Medulla oblongata (tissue), 1 donor: ENCODE measurements at regions not wholly inside any gene's neighbourhood (a gene's known extent, or its start where the extent isn't known, plus 50 kb on each side); places are given as distances from the start of the nearest gene placed in this dataset.
A peak's percentile ranks its signal among the peaks of the same experiment; 100 is the strongest.
"Not testable (repeated sequence)": the region's sequence is repeated elsewhere in the genome, so short reads cannot be mapped to it uniquely, and the experiment has no call there.

Experiments used
- DNase-seq: peaks from one replicate; pipeline ENCODE4 v3.0.0-alpha.2; 2015; ENCODE audit errors: extremely low spot score

- DNase-seq = no peak
Observed at GRCh38 chr2:122539920-122540319, 784.5 kb downstream of the TSN start.

- no peak for DNase-seq
Observed at GRCh38 chr2:122542236-122542635, 786.8 kb downstream of the TSN start.

GRCh38 chr2:122542646-122543045 is 787.2 kb downstream of the TSN start:
- no peak for DNase-seq

GRCh38 chr2:122543815-122544214 is 788.4 kb downstream of the TSN start:
- no peak for DNase-seq

GRCh38 chr2:122545821-122546220 is 790.4 kb downstream of the TSN start:
- DNase-seq = no peak

GRCh38 chr2:122562775-122563174 is 807.3 kb downstream of the TSN start:
- no peak for DNase-seq

GRCh38 chr2:122563781-122564180 is 808.3 kb downstream of the TSN start:
- DNase-seq = no peak

- DNase-seq = no peak
Observed at GRCh38 chr2:122564843-122565242, 809.4 kb downstream of the TSN start.

- DNase-seq = no peak
Observed at GRCh38 chr2:122565364-122565763, 809.9 kb downstream of the TSN start.

GRCh38 chr2:122570641-122571040 is 815.2 kb downstream of the TSN start:
- DNase-seq = no peak

- not testable (repeated sequence) for DNase-seq
Observed at GRCh38 chr2:122571471-122571870, 816.0 kb downstream of the TSN start.

GRCh38 chr2:122575076-122575475 is 819.6 kb downstream of the TSN start:
- DNase-seq = no peak

GRCh38 chr2:122583159-122583917 is 827.9 kb downstream of the TSN start:
- DNase-seq = no peak

- no peak for DNase-seq
Observed at GRCh38 chr2:122590524-122590923, 835.1 kb downstream of the TSN start.

- DNase-seq = no peak
Observed at GRCh38 chr2:122595065-122595464, 839.6 kb downstream of the TSN start.

- DNase-seq = no peak
Observed at GRCh38 chr2:122596598-122596997, 841.1 kb downstream of the TSN start.

GRCh38 chr2:122598784-122599183 is 843.3 kb downstream of the TSN start:
- DNase-seq = no peak

- no peak for DNase-seq
Observed at GRCh38 chr2:122610948-122611609, 855.6 kb downstream of the TSN start.

GRCh38 chr2:122622934-122623333 is 867.5 kb downstream of the TSN start:
- DNase-seq = no peak

GRCh38 chr2:122627388-122627787 is 871.9 kb downstream of the TSN start:
- no peak for DNase-seq

- DNase-seq = peak; percentile 16
Observed at GRCh38 chr2:122634256-122634655, 878.8 kb downstream of the TSN start.

GRCh38 chr2:122634920-122635319 is 879.5 kb downstream of the TSN start:
- DNase-seq = no peak

GRCh38 chr2:122635686-122636085 is 880.2 kb downstream of the TSN start:
- no peak for DNase-seq
